Chondrocyte (in vitro differentiated cells): ENCODE measurements at regions not wholly inside any gene's neighbourhood (a gene's known extent, or its start where the extent isn't known, plus 50 kb on each side); places are given as distances from the start of the nearest gene placed in this dataset.

Experiments used
- DNase-seq: peaks from one replicate; pipeline ENCODE4 v3.0.0; 2021; ENCODE audit warnings: mixed read lengths, low spot score
- H3K27ac Mint-ChIP-seq: one replicate; pipeline ENCODE4 v1.8.0; 2021; ENCODE audit warnings: mild to moderate bottlenecking, moderate library complexity, mixed read lengths; ENCODE audit not compliant: unreplicated experiment
- H3K27me3 Mint-ChIP-seq: 2 replicates; pipeline ENCODE4 v1.8.0; 2021; ENCODE audit warnings: low read depth, mixed read lengths
- H3K36me3 Mint-ChIP-seq: 2 replicates; pipeline ENCODE4 v1.8.0; 2021; ENCODE audit warnings: low read depth, mixed read lengths
- H3K4me1 Mint-ChIP-seq: 2 replicates; pipeline ENCODE4 v1.8.0; 2021; ENCODE audit warnings: low read depth, mild to moderate bottlenecking, mixed read lengths
- H3K4me3 Mint-ChIP-seq: one replicate; pipeline ENCODE4 v1.8.0; 2021; ENCODE audit warnings: mild to moderate bottlenecking, moderate library complexity, mixed read lengths; ENCODE audit not compliant: unreplicated experiment
- H3K9me3 Mint-ChIP-seq: 2 replicates; pipeline ENCODE4 v1.8.0; 2021; ENCODE audit warnings: low read depth, mixed read lengths
- CTCF ChIP-seq: fragments of 200-600 bp; sonication (generic); IDR thresholded peaks from 2 replicates; pipeline ENCODE4 v1.5.0; 2021; ENCODE audit warnings: antibody characterized with exemption, mild to moderate bottlenecking, moderate library complexity

- peak; percentile 7 for TF ChIP-seq CTCF
- no peak overlapping the region for H3K27ac Mint-ChIP-seq
- H3K4me1 Mint-ChIP-seq = no peaks in the 10 kb centered on the region
- H3K27me3 Mint-ChIP-seq = no peaks in the 10 kb centered on the region
- peaks cover 6% of the 10 kb centered on the region for H3K36me3 Mint-ChIP-seq
- no peak overlapping the region for H3K4me3 Mint-ChIP-seq
- no peak for DNase-seq
- H3K9me3 Mint-ChIP-seq = peaks cover 12% of the 10 kb centered on the region
These were observed 354.8 kb upstream of the LUZP2 start for GRCh38 chr11:24142062-24142461.

- Mint-ChIP-seq H3K4me1 (no peaks in the 10 kb centered on the region), H3K27me3 (no peaks in the 10 kb centered on the region), H3K4me3 (no peak overlapping the region), H3K27ac (no peak overlapping the region), H3K36me3 (peaks cover 6% of the 10 kb centered on the region), H3K9me3 (peaks cover 15% of the 10 kb centered on the region)
- no peak for DNase-seq
- no peak for TF ChIP-seq CTCF
These were observed 351.4 kb upstream of the LUZP2 start for GRCh38 chr11:24145411-24145810.

GRCh38 chr11:24153337-24153736 is 343.5 kb upstream of the LUZP2 start:
- DNase-seq = no peak
- Mint-ChIP-seq H3K36me3 (no peaks in the 10 kb centered on the region), H3K9me3 (peaks cover 4% of the 10 kb centered on the region), H3K27ac (no peak overlapping the region), H3K27me3 (no peaks in the 10 kb centered on the region), H3K4me1 (no peaks in the 10 kb centered on the region), H3K4me3 (no peak overlapping the region)
- TF ChIP-seq CTCF = no peak

GRCh38 chr11:24155792-24156191 is 341.1 kb upstream of the LUZP2 start:
- TF ChIP-seq CTCF = no peak
- Mint-ChIP-seq H3K36me3 (no peaks in the 10 kb centered on the region), H3K4me1 (no peaks in the 10 kb centered on the region), H3K4me3 (no peak overlapping the region), H3K27ac (no peak overlapping the region), H3K9me3 (peaks cover 6% of the 10 kb centered on the region), H3K27me3 (no peaks in the 10 kb centered on the region)
- no peak for DNase-seq

- Mint-ChIP-seq H3K9me3 (peaks cover 10% of the 10 kb centered on the region), H3K4me3 (no peak overlapping the region), H3K36me3 (no peaks in the 10 kb centered on the region), H3K4me1 (no peaks in the 10 kb centered on the region), H3K27ac (no peak overlapping the region), H3K27me3 (no peaks in the 10 kb centered on the region)
- TF ChIP-seq CTCF = no peak
- no peak for DNase-seq
These were observed 339.5 kb upstream of the LUZP2 start for GRCh38 chr11:24157316-24157715.
